ENCODE measurements at regions not wholly inside any gene's neighbourhood (a gene's known extent, or its start where the extent isn't known, plus 50 kb on each side); places are given as distances from the start of the nearest gene placed in this dataset.

DNA sequence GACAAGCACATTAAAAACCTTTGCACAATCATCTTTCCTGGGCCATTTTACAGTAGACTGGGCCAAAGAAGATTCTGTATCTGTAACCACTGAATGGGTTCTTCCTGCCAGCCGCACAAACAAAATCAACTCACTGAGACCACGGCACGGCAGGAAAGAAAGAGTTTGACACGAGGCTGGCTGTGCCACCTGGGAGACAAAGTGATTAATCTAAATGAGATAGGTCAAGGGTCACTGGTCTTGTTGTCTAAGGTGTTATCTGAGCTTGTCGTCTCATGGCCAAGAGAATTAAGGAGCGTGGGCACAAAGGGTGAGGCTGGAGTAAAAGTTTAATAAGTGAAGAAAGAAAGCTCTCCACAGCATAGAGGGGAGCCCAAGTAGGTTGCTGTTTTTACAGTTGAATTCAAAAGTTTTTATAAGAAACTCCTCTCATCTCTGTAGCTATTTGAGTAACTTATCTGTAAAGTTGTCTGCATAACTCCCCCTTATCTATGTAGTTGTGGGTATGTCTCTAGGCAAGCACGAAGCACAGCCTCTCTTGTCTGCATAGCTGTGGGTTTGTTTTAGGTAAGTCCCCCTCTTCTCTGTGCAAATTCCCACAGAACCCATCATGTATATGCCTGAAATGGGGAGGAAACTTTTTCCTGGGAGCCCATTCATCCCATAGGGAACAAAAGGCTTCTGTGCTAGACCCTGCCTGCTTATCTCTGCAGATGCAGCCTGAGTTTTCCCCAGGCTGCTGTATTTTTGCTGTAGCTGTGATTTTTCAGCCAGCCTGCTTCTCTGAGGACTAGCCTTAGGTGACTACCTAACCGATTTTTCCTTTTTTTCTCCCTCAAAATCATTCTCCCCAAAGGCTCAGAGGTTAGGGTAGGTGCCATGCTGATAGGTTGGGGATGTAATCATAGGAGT lies 1314.6 kb upstream of the TMEM132C start:
- Histone ChIP-seq H3K4me1 (ENCODE audit: control insufficient read depth, extremely low read depth, insufficient read depth, low read length) (no peaks in the 10 kb centered on the region), H3K4me3 (replicated peaks in 1 of 3; ENCODE audit: insufficient read depth in 1 of 3, low read depth in 1 of 3, low read length in 3 of 3) (no peak overlapping the region), H3K9me1 (replicated peaks; ENCODE audit: control insufficient read depth, extremely low read depth, insufficient read depth, low read length) (no peaks in the 10 kb centered on the region), H3K27ac (ENCODE audit: insufficient read depth, low read depth, low read length) (no peak overlapping the region), H3K27me3 (ENCODE audit: control insufficient read depth in 2 of 2, insufficient read depth in 2 of 2, low read length in 2 of 2) (no peaks in the 10 kb centered on the region), H4K20me1 (replicated peaks; ENCODE audit: control insufficient read depth, extremely low read depth, insufficient read depth, low read length) (no peaks in the 10 kb centered on the region), H3K9ac (replicated peaks; ENCODE audit: extremely low read depth, insufficient read depth, low read length) (no peak overlapping the region), H3K79me2 (ENCODE audit: control insufficient read depth, insufficient read depth, low read length) (no peaks in the 10 kb centered on the region), H3K9me3 (replicated peaks; ENCODE audit: control insufficient read depth, insufficient read depth, low read length) (peaks cover 6% of the 10 kb centered on the region), H2AFZ (ENCODE audit: low read depth, low read length) (no peak overlapping the region), H3K36me3 (ENCODE audit: control insufficient read depth in 2 of 2, extremely low read depth in 1 of 2, insufficient read depth in 2 of 2, low read length in 2 of 2) (no peaks in the 10 kb centered on the region), H3K4me2 (ENCODE audit: insufficient read depth, low read length) (no peak overlapping the region)
- CTCF ChIA-PET: no interaction called here
- BruUV-seq (replicated peaks): no TSS peak
- TF ChIP-seq FOS (IDR thresholded peaks at IDR 0.05; ENCODE audit: borderline replicate concordance, insufficient read depth, low read length) (no peak), MYC (IDR thresholded peaks at IDR 0.05; ENCODE audit: low read depth, low read length) (no peak), EZH2 (IDR thresholded peaks at IDR 0.05; ENCODE audit: borderline replicate concordance, low read depth, low read length, severe bottlenecking) (no peak), POLR2A (IDR thresholded peaks at IDR 0.05; ENCODE audit: low read depth, low read length) (no peak), POLR2AphosphoS5 (IDR thresholded peaks at IDR 0.05; ENCODE audit: insufficient read depth, low read depth, low read length) (no peak), JUN (IDR thresholded peaks at IDR 0.05; ENCODE audit: borderline replicate concordance, insufficient read depth, insufficient read length, low read depth) (no peak)
- TF ChIP-seq, protein P1, sequence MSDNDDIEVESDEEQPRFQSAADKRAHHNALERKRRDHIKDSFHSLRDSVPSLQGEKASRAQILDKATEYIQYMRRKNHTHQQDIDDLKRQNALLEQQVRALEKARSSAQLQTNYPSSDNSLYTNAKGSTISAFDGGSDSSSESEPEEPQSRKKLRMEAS (IDR thresholded peaks at IDR 0.05; ENCODE audit: insufficient read depth, insufficient read length): no peak
- no peak for FAIRE-seq
- intact Hi-C loops (cut with micrococcal nuclease): no loop called here
- DNase-seq (ENCODE audit: low read depth, low spot score): no peak
- POLR2A ChIA-PET: no interaction called here
- dilution Hi-C loops (cut with MboI; ENCODE audit: extremely low pct_ligation_motif_present, low sequenced_read_pairs): no loop called here

DNA sequence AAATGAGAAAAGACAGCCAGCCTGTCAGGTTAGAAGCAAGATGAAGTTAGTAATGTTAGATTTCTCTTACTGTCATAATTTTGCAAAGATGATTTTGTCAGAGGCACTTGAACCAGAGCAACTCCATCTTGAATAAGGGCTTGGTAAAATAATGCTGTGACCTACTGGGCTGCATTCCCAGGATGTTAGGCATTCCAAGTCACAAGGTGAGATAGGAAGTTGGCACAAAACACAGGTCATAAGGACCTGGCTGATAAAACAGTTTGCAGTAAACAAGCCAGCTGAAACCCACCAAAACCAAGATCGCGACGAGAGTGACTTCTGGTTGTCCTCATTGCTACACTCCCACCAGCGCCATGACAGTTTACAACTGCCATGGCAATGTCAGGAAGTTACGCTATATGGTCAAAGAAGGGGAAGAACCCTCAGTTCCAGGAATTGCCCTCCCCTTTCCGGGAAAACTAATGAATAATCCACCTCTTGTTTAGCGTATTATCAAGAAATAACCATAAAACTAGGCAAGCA lies 1313.5 kb upstream of the TMEM132C start:
- ChIA-PET CTCF (no interaction called here), POLR2A (no interaction called here)
- H3K9me1 ChIP-seq (replicated peaks; ENCODE audit: control insufficient read depth, extremely low read depth, insufficient read depth, low read length): no peaks in the 10 kb centered on the region
- no peak overlapping the region for H3K27ac ChIP-seq (ENCODE audit: insufficient read depth, low read depth, low read length)
- peaks cover 6% of the 10 kb centered on the region for H3K9me3 ChIP-seq (replicated peaks; ENCODE audit: control insufficient read depth, insufficient read depth, low read length)
- no TSS peak for BruUV-seq (replicated peaks)
- no peaks in the 10 kb centered on the region for H4K20me1 ChIP-seq (replicated peaks; ENCODE audit: control insufficient read depth, extremely low read depth, insufficient read depth, low read length)
- dilution Hi-C loops (cut with MboI; ENCODE audit: extremely low pct_ligation_motif_present, low sequenced_read_pairs): no loop called here
- H3K79me2 ChIP-seq (ENCODE audit: control insufficient read depth, insufficient read depth, low read length): no peaks in the 10 kb centered on the region
- intact Hi-C loops (cut with micrococcal nuclease): no loop called here
- no peak overlapping the region for H3K4me3 ChIP-seq (replicated peaks in 1 of 3; ENCODE audit: insufficient read depth in 1 of 3, low read depth in 1 of 3, low read length in 3 of 3)
- H3K36me3 ChIP-seq (ENCODE audit: control insufficient read depth in 2 of 2, extremely low read depth in 1 of 2, insufficient read depth in 2 of 2, low read length in 2 of 2): no peaks in the 10 kb centered on the region
- H3K4me2 ChIP-seq (ENCODE audit: insufficient read depth, low read length): no peak overlapping the region
- FAIRE-seq: no peak
- no peaks in the 10 kb centered on the region for H3K27me3 ChIP-seq (ENCODE audit: control insufficient read depth in 2 of 2, insufficient read depth in 2 of 2, low read length in 2 of 2)
- TF ChIP-seq, protein P2, sequence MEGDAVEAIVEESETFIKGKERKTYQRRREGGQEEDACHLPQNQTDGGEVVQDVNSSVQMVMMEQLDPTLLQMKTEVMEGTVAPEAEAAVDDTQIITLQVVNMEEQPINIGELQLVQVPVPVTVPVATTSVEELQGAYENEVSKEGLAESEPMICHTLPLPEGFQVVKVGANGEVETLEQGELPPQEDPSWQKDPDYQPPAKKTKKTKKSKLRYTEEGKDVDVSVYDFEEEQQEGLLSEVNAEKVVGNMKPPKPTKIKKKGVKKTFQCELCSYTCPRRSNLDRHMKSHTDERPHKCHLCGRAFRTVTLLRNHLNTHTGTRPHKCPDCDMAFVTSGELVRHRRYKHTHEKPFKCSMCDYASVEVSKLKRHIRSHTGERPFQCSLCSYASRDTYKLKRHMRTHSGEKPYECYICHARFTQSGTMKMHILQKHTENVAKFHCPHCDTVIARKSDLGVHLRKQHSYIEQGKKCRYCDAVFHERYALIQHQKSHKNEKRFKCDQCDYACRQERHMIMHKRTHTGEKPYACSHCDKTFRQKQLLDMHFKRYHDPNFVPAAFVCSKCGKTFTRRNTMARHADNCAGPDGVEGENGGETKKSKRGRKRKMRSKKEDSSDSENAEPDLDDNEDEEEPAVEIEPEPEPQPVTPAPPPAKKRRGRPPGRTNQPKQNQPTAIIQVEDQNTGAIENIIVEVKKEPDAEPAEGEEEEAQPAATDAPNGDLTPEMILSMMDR (IDR thresholded peaks at IDR 0.05; ENCODE audit: extremely low read depth in 1 of 2, insufficient read depth in 1 of 2, low read depth in 1 of 2, low read length in 2 of 2): no peak
- no peak for TF ChIP-seq POLR2AphosphoS5 (IDR thresholded peaks at IDR 0.05; ENCODE audit: insufficient read depth, low read depth, low read length)
- TF ChIP-seq, protein P1 (IDR thresholded peaks at IDR 0.05; ENCODE audit: insufficient read depth, insufficient read length): no peak
- no peak overlapping the region for H3K9ac ChIP-seq (replicated peaks; ENCODE audit: extremely low read depth, insufficient read depth, low read length)
- no peak overlapping the region for H2AFZ ChIP-seq (ENCODE audit: low read depth, low read length)
- no peaks in the 10 kb centered on the region for H3K4me1 ChIP-seq (ENCODE audit: control insufficient read depth, extremely low read depth, insufficient read depth, low read length)
- DNase-seq (ENCODE audit: low read depth, low spot score): no peak

Data from endothelial cell of umbilical vein (primary cell).